HS-27A (cell line): ENCODE measurements at regions not wholly inside any gene's neighbourhood (a gene's known extent, or its start where the extent isn't known, plus 50 kb on each side); places are given as distances from the start of the nearest gene placed in this dataset.

Source experiments
- DNase-seq: peaks from one replicate; pipeline ENCODE4 v3.0.0-alpha.2; 2012; ENCODE audit warnings: low read depth, missing footprints

DNA sequence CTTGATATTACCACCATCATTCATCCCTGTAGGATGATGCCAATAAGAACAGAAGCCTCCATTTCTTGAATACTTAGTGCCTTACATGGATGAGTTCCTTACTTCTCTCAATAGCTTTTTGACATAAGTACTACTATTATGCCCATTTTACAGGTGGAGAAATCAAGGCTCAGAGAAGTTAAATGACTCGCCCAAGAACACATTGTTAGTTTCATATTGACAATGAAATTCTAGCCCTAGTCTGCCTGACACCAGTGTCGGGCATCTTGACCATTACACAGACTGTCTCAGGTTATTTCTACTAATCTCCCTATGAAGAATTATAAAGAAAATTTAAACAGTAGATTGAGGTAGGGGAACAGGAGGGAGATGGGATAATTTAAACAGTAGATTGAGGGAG, 52.5 kb upstream of the ARL8B start:
- DNase-seq, result no peak

- no peak for DNase-seq
Measured at GRCh38 chr3:5071061-5071460, 51.0 kb upstream of the ARL8B start.

DNA sequence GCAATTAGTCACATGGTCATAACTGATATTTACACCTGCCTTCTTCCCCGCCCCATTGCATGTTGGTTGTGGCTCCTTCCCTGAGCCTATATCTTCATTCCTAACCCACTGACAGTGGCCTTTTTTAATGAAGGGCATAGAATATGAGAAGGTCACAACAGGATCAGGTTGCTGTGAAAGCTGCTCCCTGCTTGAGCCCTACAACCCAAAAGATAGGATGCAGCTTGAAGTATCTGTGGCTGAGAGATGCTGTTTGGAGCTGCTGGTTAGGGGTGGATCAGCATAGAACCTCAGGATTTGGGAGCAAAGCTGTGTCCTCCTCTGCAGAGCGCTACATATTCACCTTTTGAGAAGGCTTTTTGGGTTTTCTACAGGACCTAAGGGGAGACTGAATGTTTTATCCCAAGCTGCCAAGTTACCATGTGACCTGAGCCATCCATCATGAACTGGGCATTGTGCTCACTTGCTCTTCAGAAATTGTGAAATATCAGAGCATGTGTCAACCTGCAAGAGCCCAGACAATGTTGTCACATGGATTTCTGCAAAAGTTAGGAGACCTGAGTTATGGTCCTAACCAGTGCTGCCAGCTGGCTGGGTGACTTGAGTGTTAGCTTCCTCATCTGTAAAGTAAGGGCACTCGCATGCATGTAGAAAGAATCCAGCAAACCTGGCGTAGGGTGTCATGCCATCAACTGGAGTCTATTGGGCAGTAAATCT, 49.8 kb upstream of the ARL8B start:
- DNase-seq, result no peak
